ENCODE measurements at regions not wholly inside any gene's neighbourhood (a gene's known extent, or its start where the extent isn't known, plus 50 kb on each side); places are given as distances from the start of the nearest gene placed in this dataset.

- DNase-seq (ENCODE audit: low spot score) = no peak
Observed at GRCh38 chr20:60845146-60845545, 406.9 kb upstream of the CDH4 start.

- DNase-seq (ENCODE audit: low spot score) = no peak
Observed at GRCh38 chr20:60851826-60852704, 400.0 kb upstream of the CDH4 start.

- no peak for DNase-seq (ENCODE audit: low spot score)
Observed at GRCh38 chr20:60857708-60858107, 394.4 kb upstream of the CDH4 start.

- no peak for DNase-seq (ENCODE audit: low spot score)
Observed at GRCh38 chr20:60862601-60863000, 389.5 kb upstream of the CDH4 start.

GRCh38 chr20:60863548-60863947, 388.5 kb upstream of the CDH4 start:
- no peak for DNase-seq (ENCODE audit: low spot score)

GRCh38 chr20:60867589-60867988, 384.5 kb upstream of the CDH4 start:
- no peak for DNase-seq (ENCODE audit: low spot score)

- no peak for DNase-seq (ENCODE audit: low spot score)
Observed at GRCh38 chr20:60868316-60868891, 383.7 kb upstream of the CDH4 start.

GRCh38 chr20:60869087-60869486, 383.0 kb upstream of the CDH4 start:
- DNase-seq (ENCODE audit: low spot score) = no peak

GRCh38 chr20:60869625-60870024, 382.4 kb upstream of the CDH4 start:
- no peak for DNase-seq (ENCODE audit: low spot score)

- DNase-seq (ENCODE audit: low spot score) = no peak
Observed at GRCh38 chr20:60870040-60870439, 382.0 kb upstream of the CDH4 start.

- DNase-seq (ENCODE audit: low spot score) = no peak
Observed at GRCh38 chr20:60872224-60872623, 379.8 kb upstream of the CDH4 start.

GRCh38 chr20:60877071-60877857, 374.8 kb upstream of the CDH4 start:
- DNase-seq (ENCODE audit: low spot score) = no peak

GRCh38 chr20:60882836-60883235, 369.2 kb upstream of the CDH4 start:
- DNase-seq (ENCODE audit: low spot score) = no peak

GRCh38 chr20:60883496-60883895, 368.6 kb upstream of the CDH4 start:
- no peak for DNase-seq (ENCODE audit: low spot score)

- no peak for DNase-seq (ENCODE audit: low spot score)
Observed at GRCh38 chr20:60884277-60884676, 367.8 kb upstream of the CDH4 start.

- no peak for DNase-seq (ENCODE audit: low spot score)
Observed at GRCh38 chr20:60888771-60889170, 363.3 kb upstream of the CDH4 start.

- DNase-seq (ENCODE audit: low spot score) = no peak
Observed at GRCh38 chr20:60892095-60892813, 359.8 kb upstream of the CDH4 start.

- DNase-seq (ENCODE audit: low spot score) = no peak
Observed at GRCh38 chr20:60894091-60894490, 358.0 kb upstream of the CDH4 start.

GRCh38 chr20:60895363-60896079, 356.5 kb upstream of the CDH4 start:
- no peak for DNase-seq (ENCODE audit: low spot score)

GRCh38 chr20:60897976-60898375, 354.1 kb upstream of the CDH4 start:
- DNase-seq (ENCODE audit: low spot score) = no peak

GRCh38 chr20:60899320-60899719, 352.7 kb upstream of the CDH4 start:
- no peak for DNase-seq (ENCODE audit: low spot score)

GRCh38 chr20:60900618-60901017, 351.4 kb upstream of the CDH4 start:
- DNase-seq (ENCODE audit: low spot score) = no peak

Measured in AG08395 (cell line).